HUDEP-2 (cell line): ENCODE measurements at regions not wholly inside any gene's neighbourhood (a gene's known extent, or its start where the extent isn't known, plus 50 kb on each side); places are given as distances from the start of the nearest gene placed in this dataset.

ENCODE experiments used
- DNase-seq, 76 experiments: peaks; one replicate each; lab custom pipeline; 2025; ENCODE audit not compliant: unreplicated experiment in 76 of 76; lab: John Stamatoyannopoulos, UW

DNA sequence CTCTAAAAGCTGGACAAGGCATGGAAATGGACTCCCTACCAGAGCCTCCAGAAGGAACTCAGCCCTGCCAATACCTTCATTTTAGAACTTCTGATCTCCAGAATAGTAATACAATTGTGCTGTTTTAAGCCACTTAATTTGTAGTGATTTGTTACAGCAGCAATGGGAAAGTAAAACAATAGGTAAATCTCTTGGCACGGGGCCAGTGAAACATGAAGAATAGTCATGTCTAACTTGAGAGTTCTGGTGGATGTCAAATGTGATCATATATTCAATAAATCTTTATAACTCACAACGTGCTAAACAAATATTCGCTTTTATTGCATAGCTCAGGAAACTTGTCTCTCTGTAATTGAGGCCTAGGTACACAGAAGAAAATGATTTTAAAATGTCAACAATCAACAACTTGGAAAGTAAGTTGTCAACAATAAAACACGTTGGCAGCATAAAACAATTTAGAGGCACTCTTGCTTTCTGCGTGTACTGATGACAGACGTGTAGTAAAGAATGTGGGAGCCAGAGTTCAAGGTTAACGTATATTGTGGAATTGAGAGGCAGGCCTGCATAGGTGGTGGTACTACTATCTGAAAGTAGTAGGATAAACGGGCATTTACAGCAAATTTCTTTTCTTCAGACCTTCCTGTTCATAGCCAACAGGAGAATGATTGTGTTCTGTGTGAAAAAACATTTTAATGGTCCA lies 140.5 kb upstream of the OPRM1 start:
- no peak for DNase-seq

GRCh38 chr6:153882411-153882810 lies 156.6 kb upstream of the OPRM1 start:
- no peak for DNase-seq

GRCh38 chr6:153873541-153873940 lies 165.5 kb upstream of the OPRM1 start:
- DNase-seq = no peak

DNA sequence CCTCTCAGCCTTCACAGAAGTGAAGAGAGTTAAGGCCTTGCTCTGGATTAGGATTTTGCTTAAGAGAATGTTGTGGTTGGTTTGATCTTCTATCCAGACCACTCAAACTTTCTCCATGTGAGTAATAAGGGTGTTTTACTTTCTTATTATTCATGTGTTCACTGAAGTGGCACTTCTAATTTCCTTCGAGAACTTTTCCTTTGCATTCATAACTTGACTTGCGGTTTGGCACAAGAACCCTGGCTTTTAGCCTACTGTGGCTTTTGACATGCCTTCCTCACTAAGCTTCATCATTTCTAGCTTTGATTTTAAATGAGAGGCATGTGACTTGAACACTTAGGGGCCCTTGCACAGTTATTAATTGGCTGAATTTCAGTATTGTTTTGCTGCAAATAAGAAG lies 166.1 kb upstream of the OPRM1 start:
- DNase-seq = no peak

DNA sequence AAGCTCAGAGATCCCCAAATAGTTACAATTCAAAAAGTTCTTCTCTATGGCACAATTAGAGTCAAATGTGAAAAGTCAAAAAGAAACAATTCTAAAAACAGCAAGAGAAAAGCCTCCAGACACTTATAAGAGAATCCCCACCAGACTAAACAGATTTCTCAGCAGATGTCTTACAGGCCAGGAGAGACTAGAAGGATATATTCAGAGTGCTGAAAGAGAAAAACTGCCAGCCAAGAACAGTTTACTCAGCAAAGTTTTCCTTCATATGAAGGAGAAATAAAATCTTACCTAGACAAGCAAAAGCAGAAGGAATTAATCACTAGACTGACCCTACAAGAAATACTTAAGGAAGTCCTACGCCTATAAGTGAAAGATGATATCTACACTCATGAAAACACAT lies 176.1 kb upstream of the OPRM1 start:
- DNase-seq = no peak

GRCh38 chr6:153862139-153862538 lies 176.9 kb upstream of the OPRM1 start:
- no peak for DNase-seq

DNA sequence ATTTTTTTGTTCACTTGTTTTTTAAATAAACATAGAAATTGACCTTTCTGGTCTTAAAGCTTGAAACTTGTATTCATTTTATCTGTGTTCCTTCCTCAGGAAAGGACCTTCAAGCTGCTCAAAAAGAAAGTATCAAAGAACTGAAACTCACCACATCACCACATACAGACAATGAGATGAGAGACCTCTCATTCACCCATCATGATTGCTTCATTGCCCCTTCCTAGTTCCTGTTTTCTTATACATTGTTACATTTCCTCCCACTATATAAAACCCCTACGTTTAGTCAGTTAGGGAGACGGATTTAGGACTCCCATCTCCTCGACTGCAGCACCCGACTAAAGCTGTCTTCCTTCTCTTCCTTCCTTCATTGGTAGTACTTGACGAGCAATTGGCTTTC lies 180.5 kb upstream of the OPRM1 start:
- DNase-seq = no peak

DNA sequence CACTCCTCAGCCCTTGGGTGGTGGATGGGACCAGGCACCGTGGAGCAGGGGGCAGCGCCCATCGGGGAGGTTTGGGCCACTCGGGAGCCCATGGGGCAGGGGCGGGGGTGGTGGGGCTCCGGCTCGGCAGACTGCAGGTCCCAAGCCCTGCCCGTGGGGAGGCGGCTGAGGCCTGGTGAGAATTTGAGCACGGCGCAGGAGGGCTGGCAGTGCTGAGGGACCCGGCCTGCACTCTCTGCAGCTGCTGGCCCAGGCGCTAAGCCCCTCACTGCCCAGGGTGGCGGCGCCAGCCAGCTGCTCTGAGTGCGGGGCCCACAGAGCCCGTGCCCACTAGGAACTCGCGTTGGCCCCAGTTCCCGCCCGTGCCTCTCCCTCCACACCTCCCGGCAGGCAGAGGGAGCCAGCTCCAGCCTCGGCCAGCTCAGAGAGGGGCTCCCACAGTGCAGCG lies 182.1 kb upstream of the OPRM1 start:
- no peak for DNase-seq

GRCh38 chr6:153852481-153852880 lies 186.6 kb upstream of the OPRM1 start:
- DNase-seq = no peak

DNA sequence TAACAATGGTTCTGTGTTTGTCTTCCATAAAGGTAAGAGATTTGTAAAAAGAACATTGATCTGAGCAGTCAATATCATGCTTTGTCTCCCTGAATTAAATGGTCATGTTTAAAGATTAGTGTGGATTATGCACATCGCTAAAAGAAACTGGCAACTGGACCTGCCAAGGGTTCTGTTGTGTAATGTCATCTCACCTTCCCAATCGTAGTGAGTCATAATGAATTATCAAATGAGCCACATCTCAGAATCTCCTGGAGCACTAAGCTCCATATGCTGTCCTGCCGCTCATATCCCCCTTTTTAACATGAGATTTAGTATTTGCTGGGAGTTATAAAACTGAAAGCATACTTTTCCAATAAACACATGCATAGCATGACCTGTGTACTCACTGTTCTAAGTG lies 187.0 kb upstream of the OPRM1 start:
- DNase-seq = no peak

DNA sequence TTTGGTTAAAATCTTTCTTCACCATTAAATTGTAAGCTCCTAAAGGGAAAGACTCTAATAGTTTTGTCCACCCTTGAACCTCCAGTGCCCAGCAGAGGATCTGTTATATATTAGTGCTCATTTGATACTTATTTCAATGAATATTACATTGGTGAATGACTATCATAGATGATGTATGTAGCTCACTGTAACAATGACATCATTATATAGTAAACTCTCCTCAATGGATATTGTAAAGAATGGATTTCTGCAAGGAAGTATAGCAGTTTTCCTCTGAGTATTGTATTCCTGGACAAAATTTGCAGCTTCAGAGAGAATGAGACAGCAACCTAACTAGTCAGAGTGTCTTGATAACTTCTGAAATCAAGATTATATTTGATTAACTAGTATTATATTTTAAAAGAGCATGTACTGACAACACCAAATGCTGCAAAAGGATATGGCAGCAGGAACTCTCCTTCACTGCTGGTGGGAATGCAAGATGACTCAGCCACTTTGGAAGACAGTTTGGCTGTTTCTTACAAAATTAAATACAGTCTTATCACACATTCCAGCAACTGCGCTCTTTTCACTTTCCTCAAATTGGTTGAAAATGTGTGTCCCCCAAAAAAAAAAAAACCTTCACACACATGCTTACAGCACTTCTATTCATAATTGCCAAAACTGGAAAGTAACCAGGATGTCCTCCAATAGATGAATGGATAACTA lies 189.8 kb upstream of the OPRM1 start:
- no peak for DNase-seq

- no peak for DNase-seq
Observed at GRCh38 chr6:153843420-153843819, 195.6 kb upstream of the OPRM1 start.

DNA sequence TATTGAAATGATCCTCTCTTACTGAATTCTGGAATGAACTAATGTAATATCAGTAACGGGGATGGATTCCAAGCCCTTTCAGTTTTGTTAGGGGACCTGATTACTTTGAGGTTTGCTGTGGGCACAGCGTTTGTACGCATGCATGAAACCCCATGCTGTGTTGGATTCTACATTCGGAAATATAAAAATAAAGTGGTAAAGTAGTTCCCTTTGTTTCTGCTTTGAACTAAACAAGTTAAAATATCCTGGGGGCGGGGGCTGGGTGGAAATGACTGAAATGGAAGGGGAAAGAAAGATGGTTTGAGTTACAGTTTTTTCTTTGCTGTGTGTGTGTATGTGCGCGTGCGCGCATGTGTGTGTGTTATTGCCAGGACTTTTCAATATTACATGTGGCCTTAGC lies 196.5 kb upstream of the OPRM1 start:
- DNase-seq = no peak

DNA sequence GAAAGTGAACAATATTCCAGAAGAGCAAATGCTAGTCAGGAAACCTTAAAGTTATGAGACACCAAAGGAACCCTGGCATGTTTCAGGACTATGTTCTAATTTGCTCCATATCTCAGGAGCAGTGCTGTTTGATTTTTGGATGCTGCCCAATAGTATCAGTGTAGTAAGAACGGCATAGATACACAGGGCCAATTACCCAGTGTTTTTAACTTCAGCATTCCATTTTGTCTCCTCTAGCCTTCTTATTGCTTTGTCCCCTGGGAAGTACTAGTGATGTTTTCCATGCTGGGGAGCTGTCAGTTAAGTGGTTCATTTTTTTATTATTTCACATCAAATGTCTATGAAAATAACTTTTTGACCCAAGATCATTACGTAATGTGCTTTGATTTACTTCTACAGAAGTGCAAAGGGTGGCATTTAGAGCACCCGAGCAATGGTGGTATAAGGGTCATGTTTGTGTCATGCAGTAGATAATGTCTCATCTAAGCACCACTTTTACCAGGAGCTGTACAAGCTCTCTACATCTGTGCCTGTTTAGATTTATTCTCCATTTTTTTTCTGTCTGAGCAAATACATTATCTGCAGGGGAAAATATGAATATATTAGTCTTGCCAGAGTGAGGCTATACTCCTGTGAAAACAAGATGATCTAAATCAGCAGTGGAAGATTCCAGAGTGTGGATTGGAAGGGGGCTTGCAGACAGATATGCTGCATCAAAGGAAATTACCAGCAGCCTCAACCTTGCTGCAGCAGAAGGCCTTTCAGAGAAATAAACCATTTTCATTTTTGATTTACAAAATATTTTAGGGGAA lies 198.8 kb upstream of the OPRM1 start:
- no peak for DNase-seq

- no peak for DNase-seq
Observed at GRCh38 chr6:153832543-153832942, 206.5 kb upstream of the OPRM1 start.

DNA sequence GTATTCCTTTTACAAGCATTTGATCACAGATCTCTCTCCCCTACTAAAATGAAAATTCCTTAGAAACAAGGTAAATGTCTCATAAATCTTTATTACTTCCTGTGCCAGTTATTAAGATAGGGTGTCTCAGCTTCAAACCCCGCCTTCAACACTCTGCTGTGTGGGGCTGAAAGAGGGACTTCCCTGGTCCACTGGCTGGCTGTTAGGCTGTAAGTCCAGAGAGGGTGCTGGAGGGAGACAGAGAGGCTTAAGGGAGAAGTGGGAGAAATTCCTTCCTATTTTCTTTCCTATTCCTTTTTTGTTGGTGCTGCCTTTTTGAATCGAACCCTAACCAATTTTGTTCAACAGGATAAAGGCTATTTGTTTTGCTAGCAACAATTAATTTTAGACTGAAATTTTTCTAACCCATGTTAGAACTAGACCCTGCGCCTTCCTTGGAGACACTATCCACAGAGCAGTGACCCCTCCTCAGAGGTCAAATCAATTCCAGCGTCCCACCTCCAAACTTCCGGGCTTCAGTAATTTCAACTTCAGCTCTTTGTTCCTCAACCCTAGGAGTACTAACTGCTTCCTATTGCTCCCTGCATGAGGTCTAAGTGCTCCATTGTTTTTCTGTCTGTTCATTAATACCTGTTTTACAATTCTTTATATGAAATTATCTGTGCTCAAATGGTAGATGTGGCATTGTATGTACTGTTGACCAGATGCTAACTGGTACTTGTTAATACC lies 207.5 kb upstream of the OPRM1 start:
- no peak for DNase-seq

- DNase-seq = no peak
Observed at GRCh38 chr6:153817173-153817572, 221.9 kb upstream of the OPRM1 start.

DNA sequence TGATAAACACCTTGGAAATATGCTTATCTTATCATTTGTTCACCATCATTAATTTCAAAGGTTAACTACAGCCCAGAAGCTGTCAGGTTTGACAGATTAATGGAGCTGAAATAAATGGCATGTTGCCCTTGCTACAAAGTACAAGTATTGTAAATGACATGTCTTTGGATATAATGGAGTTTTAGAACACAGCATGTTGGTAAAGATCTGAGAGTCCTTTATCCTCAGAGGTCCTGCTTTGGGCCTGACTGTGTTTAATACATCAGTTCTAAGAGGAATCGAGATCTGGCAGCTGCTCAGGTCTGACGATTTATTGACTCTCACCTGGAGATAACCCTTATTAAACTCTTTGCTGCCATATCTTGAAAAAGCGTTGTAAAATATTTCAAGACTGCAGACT lies 222.7 kb upstream of the OPRM1 start:
- DNase-seq = no peak

DNA sequence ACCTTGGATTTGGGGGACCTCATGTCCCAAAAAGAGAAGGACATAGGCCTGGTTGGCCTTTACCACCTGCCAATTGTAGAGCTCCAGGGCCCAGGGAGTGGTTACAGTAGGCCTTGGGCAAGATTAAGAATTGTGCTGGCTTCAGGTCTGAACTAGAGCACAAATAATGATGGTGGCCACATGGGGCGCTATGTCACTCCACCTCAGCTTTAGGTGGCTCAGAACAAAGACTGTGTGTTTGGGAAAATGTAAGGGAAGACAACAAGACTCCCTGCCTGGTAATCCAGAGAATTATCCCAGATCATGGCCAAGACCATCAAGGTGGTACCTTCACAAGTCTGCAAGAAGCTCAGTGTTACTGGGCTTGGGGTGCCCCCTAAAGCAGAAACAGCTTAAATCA lies 224.9 kb upstream of the OPRM1 start:
- DNase-seq = peak in 7 of 76 experiments; percentile 2 to 37 (median 10)

- no peak for DNase-seq
Observed at GRCh38 chr6:153804755-153805330, 234.2 kb upstream of the OPRM1 start.

- DNase-seq = no peak
Observed at GRCh38 chr6:153801917-153802316, 237.1 kb upstream of the OPRM1 start.
